Natural killer cell treated with Interleukin-12 subunit alpha and Interleukin-12 subunit beta and Interleukin-15 and Interleukin-18, amount 100 ng/mL, for 72 hours (primary cell): ENCODE measurements at regions not wholly inside any gene's neighbourhood (a gene's known extent, or its start where the extent isn't known, plus 50 kb on each side); places are given as distances from the start of the nearest gene placed in this dataset.

Experiments used
- ATAC-seq, 2 donors: fragments of 150-1000 bp; cut with Tn5 transposase in 1 of 2; sonication (Bioruptor Pico), chemical (Tn5 transposase) in 1 of 2; 2 replicates each; pipeline ENCODE4 v1.10.0; 2021
- DNase-seq: peaks from one replicate; pipeline ENCODE4 v3.0.0; 2022; ENCODE audit warnings: low spot score
- H3K27ac Mint-ChIP-seq, 2 donors: 1 replicate in 1 of 2; 2 replicates in 1 of 2; pipeline ENCODE4 v1.8.0; 2022; ENCODE audit warnings: mixed read lengths in 2 of 2, mild to moderate bottlenecking in 1 of 2, moderate library complexity in 1 of 2
- H3K27me3 Mint-ChIP-seq, 2 donors: 1 replicate in 1 of 2; 2 replicates in 1 of 2; pipeline ENCODE4 v1.8.0; 2022; ENCODE audit warnings: mixed read lengths in 2 of 2
- H3K36me3 Mint-ChIP-seq: one replicate; pipeline ENCODE4 v1.8.0; 2022; ENCODE audit warnings: mixed read lengths
- H3K4me1 Mint-ChIP-seq, 2 donors: 1 replicate in 1 of 2; 2 replicates in 1 of 2; pipeline ENCODE4 v1.8.0; 2022; ENCODE audit warnings: low read depth in 2 of 2, mixed read lengths in 2 of 2, mild to moderate bottlenecking in 1 of 2
- H3K4me3 Mint-ChIP-seq: one replicate; pipeline ENCODE4 v1.8.0; 2022; ENCODE audit warnings: mixed read lengths
- H3K9me3 Mint-ChIP-seq: 2 replicates; pipeline ENCODE4 v1.8.0; 2022; ENCODE audit warnings: mixed read lengths

GRCh38 chr6:148602136-148602535 is 144.7 kb upstream of the UST start:
- no peak for ATAC-seq
- Mint-ChIP-seq H3K27me3 (peaks cover 35 to 54% of the 10 kb centered on the region in 2 donors), H3K27ac (no peak overlapping the region), H3K9me3 (peaks cover 10% of the 10 kb centered on the region), H3K4me1 (peaks cover 0 to 5% of the 10 kb centered on the region in 2 donors), H3K36me3 (peaks cover 4% of the 10 kb centered on the region), H3K4me3 (no peak overlapping the region)
- no peak for DNase-seq

GRCh38 chr6:148608199-148608951 is 138.5 kb upstream of the UST start:
- Mint-ChIP-seq H3K27ac (no peak overlapping the region), H3K4me3 (no peak overlapping the region), H3K36me3 (no peaks in the 10 kb centered on the region), H3K4me1 (no peaks in the 10 kb centered on the region), H3K27me3 (peaks cover 28 to 50% of the 10 kb centered on the region in 2 donors), H3K9me3 (no peaks in the 10 kb centered on the region)
- DNase-seq (no peak), ATAC-seq (no peak)

GRCh38 chr6:148611213-148611612 is 135.6 kb upstream of the UST start:
- no peaks in the 10 kb centered on the region for H3K36me3 Mint-ChIP-seq
- no peaks in the 10 kb centered on the region for H3K4me1 Mint-ChIP-seq
- H3K9me3 Mint-ChIP-seq: no peaks in the 10 kb centered on the region
- no peak for DNase-seq
- H3K4me3 Mint-ChIP-seq: no peak overlapping the region
- peaks cover 28 to 45% of the 10 kb centered on the region in 2 donors for H3K27me3 Mint-ChIP-seq
- ATAC-seq: no peak
- no peak overlapping the region for H3K27ac Mint-ChIP-seq

GRCh38 chr6:148612043-148612442 is 134.8 kb upstream of the UST start:
- H3K27me3 Mint-ChIP-seq: peaks cover 28 to 45% of the 10 kb centered on the region in 2 donors
- no peaks in the 10 kb centered on the region for H3K36me3 Mint-ChIP-seq
- no peak overlapping the region for H3K4me3 Mint-ChIP-seq

GRCh38 chr6:148614602-148615001 is 132.2 kb upstream of the UST start:
- H3K4me1 Mint-ChIP-seq: peaks cover 4 to 10% of the 10 kb centered on the region in 2 donors

More at GRCh38 chr6:148612043-148612442, 134.8 kb upstream of the UST start:
- ATAC-seq (no peak), DNase-seq (no peak)
- no peak overlapping the region for H3K27ac Mint-ChIP-seq
- no peaks in the 10 kb centered on the region for H3K4me1 Mint-ChIP-seq
- no peaks in the 10 kb centered on the region for H3K9me3 Mint-ChIP-seq

GRCh38 chr6:148616841-148617240 is 130.0 kb upstream of the UST start:
- no peak for ATAC-seq
- H3K36me3 Mint-ChIP-seq: no peaks in the 10 kb centered on the region
- H3K27me3 Mint-ChIP-seq: peaks cover 40 to 56% of the 10 kb centered on the region in 2 donors
- DNase-seq: no peak
- H3K4me3 Mint-ChIP-seq: no peak overlapping the region
- H3K4me1 Mint-ChIP-seq: peaks cover 4 to 14% of the 10 kb centered on the region in 2 donors
- no peaks in the 10 kb centered on the region for H3K9me3 Mint-ChIP-seq
- no peak overlapping the region for H3K27ac Mint-ChIP-seq

More at GRCh38 chr6:148614602-148615001, 132.2 kb upstream of the UST start:
- H3K27me3 Mint-ChIP-seq: peaks cover 41 to 63% of the 10 kb centered on the region in 2 donors
- no peak for ATAC-seq
- H3K9me3 Mint-ChIP-seq: no peaks in the 10 kb centered on the region
- DNase-seq: no peak
- H3K36me3 Mint-ChIP-seq: no peaks in the 10 kb centered on the region
- H3K27ac Mint-ChIP-seq: no peak overlapping the region
- H3K4me3 Mint-ChIP-seq: no peak overlapping the region

GRCh38 chr6:148617530-148617929 is 129.3 kb upstream of the UST start:
- peaks cover 4 to 14% of the 10 kb centered on the region in 2 donors for H3K4me1 Mint-ChIP-seq
- ATAC-seq (no peak), DNase-seq (no peak)
- H3K27me3 Mint-ChIP-seq: peaks cover 44 to 59% of the 10 kb centered on the region in 2 donors
- H3K9me3 Mint-ChIP-seq: no peaks in the 10 kb centered on the region
- no peak overlapping the region for H3K4me3 Mint-ChIP-seq
- H3K36me3 Mint-ChIP-seq: no peaks in the 10 kb centered on the region
- H3K27ac Mint-ChIP-seq: no peak overlapping the region

- ATAC-seq (no peak), DNase-seq (no peak)
- no peaks in the 10 kb centered on the region for H3K36me3 Mint-ChIP-seq
- H3K9me3 Mint-ChIP-seq: no peaks in the 10 kb centered on the region
- no peak overlapping the region for H3K4me3 Mint-ChIP-seq
- H3K27ac Mint-ChIP-seq: no peak overlapping the region
- H3K4me1 Mint-ChIP-seq: peaks cover 4 to 14% of the 10 kb centered on the region in 2 donors
- peaks cover 40 to 52% of the 10 kb centered on the region in 2 donors for H3K27me3 Mint-ChIP-seq
Observed at GRCh38 chr6:148619891-148620290, 126.9 kb upstream of the UST start.

- Mint-ChIP-seq H3K4me3 (no peak overlapping the region), H3K27me3 (peaks cover 40 to 48% of the 10 kb centered on the region in 2 donors), H3K9me3 (no peaks in the 10 kb centered on the region), H3K36me3 (no peaks in the 10 kb centered on the region), H3K4me1 (peaks cover 4 to 14% of the 10 kb centered on the region in 2 donors), H3K27ac (no peak overlapping the region)
- DNase-seq: no peak
- ATAC-seq: peak; percentile 60 to 90
Observed at GRCh38 chr6:148620579-148621298, 126.1 kb upstream of the UST start.

GRCh38 chr6:148625609-148626008 is 121.2 kb upstream of the UST start:
- ATAC-seq (no peak), DNase-seq (no peak)
- Mint-ChIP-seq H3K36me3 (no peaks in the 10 kb centered on the region), H3K27me3 (peaks cover 25 to 33% of the 10 kb centered on the region in 2 donors), H3K4me1 (peaks cover 6 to 7% of the 10 kb centered on the region in 2 donors), H3K4me3 (no peak overlapping the region), H3K27ac (no peak overlapping the region), H3K9me3 (no peaks in the 10 kb centered on the region)

- Mint-ChIP-seq H3K4me1 (peaks cover 6 to 7% of the 10 kb centered on the region in 2 donors), H3K27me3 (peaks cover 12 to 19% of the 10 kb centered on the region in 2 donors), H3K9me3 (no peaks in the 10 kb centered on the region), H3K27ac (no peak overlapping the region), H3K36me3 (no peaks in the 10 kb centered on the region), H3K4me3 (no peak overlapping the region)
- no peak for DNase-seq
- no peak for ATAC-seq
Observed at GRCh38 chr6:148628251-148628650, 118.6 kb upstream of the UST start.

- peaks cover 6 to 7% of the 10 kb centered on the region in 2 donors for H3K4me1 Mint-ChIP-seq
- peaks cover 8 to 15% of the 10 kb centered on the region in 2 donors for H3K27me3 Mint-ChIP-seq
- DNase-seq: no peak
- no peak for ATAC-seq
- H3K27ac Mint-ChIP-seq: no peak overlapping the region
- H3K36me3 Mint-ChIP-seq: no peaks in the 10 kb centered on the region
- no peak overlapping the region for H3K4me3 Mint-ChIP-seq
- no peaks in the 10 kb centered on the region for H3K9me3 Mint-ChIP-seq
Observed at GRCh38 chr6:148629181-148629580, 117.6 kb upstream of the UST start.

GRCh38 chr6:148629592-148630465 is 117.0 kb upstream of the UST start:
- peaks cover 8 to 9% of the 10 kb centered on the region in 2 donors for H3K27me3 Mint-ChIP-seq
- no peak overlapping the region for H3K27ac Mint-ChIP-seq
- peaks cover 6 to 7% of the 10 kb centered on the region in 2 donors for H3K4me1 Mint-ChIP-seq
- no peak for DNase-seq
- H3K36me3 Mint-ChIP-seq: no peaks in the 10 kb centered on the region
- H3K4me3 Mint-ChIP-seq: peak overlapping the region; percentile 0
- no peak for ATAC-seq
- H3K9me3 Mint-ChIP-seq: no peaks in the 10 kb centered on the region
